Ishikawa (cell line): ENCODE measurements at regions not wholly inside any gene's neighbourhood (a gene's known extent, or its start where the extent isn't known, plus 50 kb on each side); places are given as distances from the start of the nearest gene placed in this dataset.

Source experiments
- CEBPB ChIP-seq: IDR thresholded peaks from 2 replicates; pipeline ENCODE4 v1.6.1; 2012
- CREB1 ChIP-seq: IDR thresholded peaks from 2 replicates; pipeline ENCODE4 v1.6.1; 2012; ENCODE audit warnings: low read depth
- EGR1 ChIP-seq: IDR thresholded peaks from 2 replicates; pipeline ENCODE4 v1.6.1; 2012
- EP300 ChIP-seq: IDR thresholded peaks from 2 replicates; pipeline ENCODE4 v1.6.1; 2012; ENCODE audit warnings: borderline replicate concordance
- FOXM1 ChIP-seq: IDR thresholded peaks from 2 replicates; pipeline ENCODE4 v1.6.1; 2012; ENCODE audit warnings: low read depth, borderline replicate concordance
- NFIC ChIP-seq: IDR thresholded peaks from 2 replicates; pipeline ENCODE4 v1.6.1; 2012
- RAD21 ChIP-seq: IDR thresholded peaks from 2 replicates; pipeline ENCODE4 v1.6.1; 2012; ENCODE audit warnings: low read depth
- TAF1 ChIP-seq: IDR thresholded peaks from 2 replicates; pipeline ENCODE4 v1.6.1; 2012; ENCODE audit warnings: low read depth, mild to moderate bottlenecking
- TCF12 ChIP-seq: IDR thresholded peaks from 2 replicates; pipeline ENCODE4 v1.6.1; 2012; ENCODE audit warnings: low read depth
- TEAD4 ChIP-seq: IDR thresholded peaks from 2 replicates; pipeline ENCODE4 v1.6.1; 2012
- YY1 ChIP-seq: IDR thresholded peaks from 2 replicates; pipeline ENCODE4 v1.6.1; 2012; ENCODE audit warnings: low read depth
- ZBTB7A ChIP-seq: IDR thresholded peaks from 2 replicates; pipeline ENCODE4 v1.6.1; 2012; ENCODE audit warnings: low read depth
- TF ChIP-seq, protein P1 (sequence below): IDR thresholded peaks from 2 replicates; pipeline ENCODE4 v1.6.1; 2012
- TF ChIP-seq, protein P2 (sequence below): IDR thresholded peaks from 2 replicates; pipeline ENCODE4 v1.6.1; 2012
- TF ChIP-seq, protein P3 (sequence below): IDR thresholded peaks from 2 replicates; pipeline ENCODE4 v1.6.1; 2012; ENCODE audit warnings: low read depth, mild to moderate bottlenecking

DNA sequence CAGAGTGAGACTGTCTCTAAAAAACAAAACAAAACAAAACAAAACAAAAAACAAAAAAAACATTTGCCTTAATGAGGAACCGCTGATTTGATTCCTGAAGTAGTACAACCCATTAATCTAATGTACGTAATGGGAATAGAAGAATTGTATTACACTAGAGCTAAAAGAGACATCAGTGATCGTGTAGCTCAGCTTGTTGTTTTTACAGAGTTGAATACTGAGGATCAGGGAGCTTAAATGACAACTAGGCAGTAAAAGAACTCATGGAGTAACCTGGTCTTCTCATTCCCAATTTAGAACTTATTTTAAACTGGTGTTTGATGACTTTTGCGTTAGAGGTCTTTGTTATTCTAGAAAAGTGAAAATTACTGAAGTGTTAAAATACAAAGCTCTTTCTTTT lies 65.1 kb upstream of the SLC28A3 start:
- TF ChIP-seq, protein P1, sequence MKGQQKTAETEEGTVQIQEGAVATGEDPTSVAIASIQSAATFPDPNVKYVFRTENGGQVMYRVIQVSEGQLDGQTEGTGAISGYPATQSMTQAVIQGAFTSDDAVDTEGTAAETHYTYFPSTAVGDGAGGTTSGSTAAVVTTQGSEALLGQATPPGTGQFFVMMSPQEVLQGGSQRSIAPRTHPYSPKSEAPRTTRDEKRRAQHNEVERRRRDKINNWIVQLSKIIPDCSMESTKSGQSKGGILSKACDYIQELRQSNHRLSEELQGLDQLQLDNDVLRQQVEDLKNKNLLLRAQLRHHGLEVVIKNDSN = no peak
- TF ChIP-seq RAD21 (no peak), TAF1 (no peak), CEBPB (no peak), ZBTB7A (no peak), YY1 (no peak)

DNA sequence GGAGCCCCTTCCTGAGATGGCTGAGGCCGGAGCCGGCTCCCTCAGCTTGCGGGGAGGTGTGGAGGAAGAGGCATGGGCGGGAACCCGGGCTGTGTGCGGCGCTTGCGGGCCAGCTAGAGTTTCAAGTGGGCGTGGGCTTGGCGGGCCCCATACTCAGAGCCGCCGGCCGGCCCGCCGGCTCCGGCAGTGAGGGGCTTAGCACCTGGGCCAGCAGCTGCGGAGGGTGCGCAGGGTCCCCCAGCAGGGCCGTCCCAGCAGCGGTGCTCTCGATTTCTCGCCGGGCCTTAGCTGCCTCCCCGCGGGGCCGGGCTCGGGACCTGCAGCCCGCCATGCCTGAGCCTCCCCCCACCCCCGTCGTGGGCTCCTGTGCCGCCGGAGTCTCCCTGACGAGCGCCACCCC lies 67.9 kb upstream of the SLC28A3 start:
- no peak for TF ChIP-seq YY1
- no peak for TF ChIP-seq RAD21
- TF ChIP-seq TCF12 = no peak
- TF ChIP-seq TAF1 = no peak
- no peak for TF ChIP-seq NFIC
- TF ChIP-seq, protein P1 = no peak
- TF ChIP-seq, protein P2, sequence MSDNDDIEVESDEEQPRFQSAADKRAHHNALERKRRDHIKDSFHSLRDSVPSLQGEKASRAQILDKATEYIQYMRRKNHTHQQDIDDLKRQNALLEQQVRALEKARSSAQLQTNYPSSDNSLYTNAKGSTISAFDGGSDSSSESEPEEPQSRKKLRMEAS = no peak
- TF ChIP-seq EP300 = no peak
- no peak for TF ChIP-seq EGR1
- no peak for TF ChIP-seq FOXM1
- no peak for TF ChIP-seq TEAD4
- TF ChIP-seq, protein P3, sequence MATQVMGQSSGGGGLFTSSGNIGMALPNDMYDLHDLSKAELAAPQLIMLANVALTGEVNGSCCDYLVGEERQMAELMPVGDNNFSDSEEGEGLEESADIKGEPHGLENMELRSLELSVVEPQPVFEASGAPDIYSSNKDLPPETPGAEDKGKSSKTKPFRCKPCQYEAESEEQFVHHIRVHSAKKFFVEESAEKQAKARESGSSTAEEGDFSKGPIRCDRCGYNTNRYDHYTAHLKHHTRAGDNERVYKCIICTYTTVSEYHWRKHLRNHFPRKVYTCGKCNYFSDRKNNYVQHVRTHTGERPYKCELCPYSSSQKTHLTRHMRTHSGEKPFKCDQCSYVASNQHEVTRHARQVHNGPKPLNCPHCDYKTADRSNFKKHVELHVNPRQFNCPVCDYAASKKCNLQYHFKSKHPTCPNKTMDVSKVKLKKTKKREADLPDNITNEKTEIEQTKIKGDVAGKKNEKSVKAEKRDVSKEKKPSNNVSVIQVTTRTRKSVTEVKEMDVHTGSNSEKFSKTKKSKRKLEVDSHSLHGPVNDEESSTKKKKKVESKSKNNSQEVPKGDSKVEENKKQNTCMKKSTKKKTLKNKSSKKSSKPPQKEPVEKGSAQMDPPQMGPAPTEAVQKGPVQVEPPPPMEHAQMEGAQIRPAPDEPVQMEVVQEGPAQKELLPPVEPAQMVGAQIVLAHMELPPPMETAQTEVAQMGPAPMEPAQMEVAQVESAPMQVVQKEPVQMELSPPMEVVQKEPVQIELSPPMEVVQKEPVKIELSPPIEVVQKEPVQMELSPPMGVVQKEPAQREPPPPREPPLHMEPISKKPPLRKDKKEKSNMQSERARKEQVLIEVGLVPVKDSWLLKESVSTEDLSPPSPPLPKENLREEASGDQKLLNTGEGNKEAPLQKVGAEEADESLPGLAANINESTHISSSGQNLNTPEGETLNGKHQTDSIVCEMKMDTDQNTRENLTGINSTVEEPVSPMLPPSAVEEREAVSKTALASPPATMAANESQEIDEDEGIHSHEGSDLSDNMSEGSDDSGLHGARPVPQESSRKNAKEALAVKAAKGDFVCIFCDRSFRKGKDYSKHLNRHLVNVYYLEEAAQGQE = no peak
- TF ChIP-seq CEBPB = no peak
- TF ChIP-seq CREB1 = no peak
- TF ChIP-seq ZBTB7A = no peak

DNA sequence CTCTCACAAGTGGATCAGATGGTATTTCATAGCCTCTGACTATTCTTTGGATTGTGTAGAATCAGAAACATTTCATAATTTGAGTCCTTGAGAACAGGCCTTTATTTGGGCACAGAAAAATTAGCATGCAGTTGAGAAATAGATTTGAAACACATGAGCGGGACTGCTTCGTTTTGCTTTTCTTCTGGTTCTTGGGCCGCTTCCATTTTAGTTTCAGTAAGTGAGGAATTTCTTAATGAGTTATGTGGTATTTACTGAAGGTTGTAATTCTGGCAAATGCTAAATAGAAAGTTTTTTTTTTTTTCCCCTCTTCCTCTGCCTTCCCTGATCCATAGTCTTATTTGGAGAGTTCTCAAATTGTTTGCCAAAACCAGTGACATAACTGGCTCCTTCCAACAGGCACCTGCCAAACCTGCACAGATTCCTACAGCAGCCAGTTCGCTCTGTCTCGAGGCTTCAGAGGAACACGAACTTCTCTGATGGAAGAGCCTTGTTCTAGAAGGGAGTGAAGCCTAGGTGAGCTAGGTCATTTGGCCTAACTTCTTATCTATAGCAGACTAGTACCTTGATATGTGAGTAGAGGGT lies 71.2 kb upstream of the SLC28A3 start:
- TF ChIP-seq EP300 (no peak), YY1 (no peak), EGR1 (no peak), CEBPB (no peak), CREB1 (no peak), TEAD4 (no peak), RAD21 (no peak), NFIC (no peak), FOXM1 (no peak), TAF1 (no peak), TCF12 (no peak), ZBTB7A (no peak)
- TF ChIP-seq, protein P3 = no peak
- TF ChIP-seq, protein P1 = no peak
- TF ChIP-seq, protein P2 = no peak

DNA sequence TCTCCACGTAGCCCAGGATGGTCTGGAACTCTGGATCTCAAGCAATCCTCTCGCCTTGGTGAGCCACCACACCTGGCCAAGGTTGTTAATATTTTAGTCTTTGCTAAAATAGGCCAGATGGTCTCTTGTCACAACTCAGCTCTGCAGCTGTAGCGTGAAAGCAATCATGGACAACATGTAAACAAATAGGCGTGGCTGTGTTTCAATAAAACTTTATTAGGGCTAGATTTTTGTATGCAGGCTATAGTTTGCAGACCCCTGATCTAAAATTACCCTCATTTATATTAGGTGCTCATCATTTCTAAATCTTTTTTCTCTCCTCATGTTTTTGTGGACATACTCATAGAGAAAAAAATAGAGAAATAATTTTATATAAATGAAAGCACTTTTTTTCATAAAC lies 72.1 kb upstream of the SLC28A3 start:
- TF ChIP-seq, protein P1 = no peak
- TF ChIP-seq NFIC = no peak
- TF ChIP-seq, protein P2 = no peak
- TF ChIP-seq TAF1 = no peak
- no peak for TF ChIP-seq EP300
- TF ChIP-seq CEBPB = no peak
- TF ChIP-seq EGR1 = no peak
- no peak for TF ChIP-seq RAD21
- TF ChIP-seq, protein P3 = no peak
